ENCODE measurements at regions not wholly inside any gene's neighbourhood (a gene's known extent, or its start where the extent isn't known, plus 50 kb on each side); places are given as distances from the start of the nearest gene placed in this dataset.
A peak's percentile ranks its signal among the peaks of the same experiment; 100 is the strongest.

GRCh38 chr4:11039634-11040131, 355.1 kb upstream of the CLNK start:
- DNase-seq, result no peak

GRCh38 chr4:11038926-11039325, 354.4 kb upstream of the CLNK start:
- DNase-seq, result no peak

DNA sequence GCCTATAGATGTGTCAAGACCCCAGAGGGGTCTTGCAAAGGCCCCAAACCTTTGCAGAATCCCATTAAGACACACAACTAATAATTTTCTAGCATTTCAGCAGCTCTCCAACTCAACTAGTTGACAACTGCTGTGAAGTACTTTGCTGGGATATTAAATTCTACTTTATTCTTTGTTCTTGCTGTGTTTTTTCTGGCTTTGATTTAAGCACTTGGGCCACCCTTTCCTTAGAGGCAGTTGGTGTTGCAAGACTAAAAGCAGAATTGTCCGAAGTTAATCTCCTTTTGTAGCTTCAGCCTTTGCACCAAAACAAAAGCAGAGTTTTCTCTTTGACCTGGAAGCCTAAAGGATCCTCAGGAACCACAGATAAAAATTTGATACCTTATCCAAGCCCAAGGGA, 353.1 kb upstream of the CLNK start:
- no peak for DNase-seq

GRCh38 chr4:11028334-11028733, 343.8 kb upstream of the CLNK start:
- DNase-seq, result no peak

- DNase-seq, result no peak
These were observed 336.8 kb upstream of the CLNK start for GRCh38 chr4:11021333-11021732.

- DNase-seq, result no peak
These were observed 335.1 kb upstream of the CLNK start for GRCh38 chr4:11019451-11020240.

DNA sequence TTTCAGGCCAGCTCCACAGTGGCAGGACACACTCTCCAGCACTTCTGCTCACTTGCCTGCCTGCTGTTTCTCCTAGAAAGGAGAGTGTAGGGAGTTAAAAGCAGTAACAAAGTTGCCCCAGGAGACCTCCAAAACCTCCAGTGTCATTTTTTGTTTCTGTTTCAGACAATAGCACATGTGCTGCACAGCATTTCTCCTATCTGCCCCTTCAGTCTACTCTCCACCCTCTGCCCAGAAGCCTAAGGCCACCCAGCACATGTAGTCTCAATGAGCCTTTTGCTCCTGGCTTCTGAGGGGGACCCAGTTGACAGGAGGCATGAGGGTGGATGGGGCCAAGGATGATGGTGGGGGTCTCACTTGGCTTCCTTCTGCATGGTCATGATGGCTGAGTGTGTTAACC, 329.6 kb upstream of the CLNK start:
- no peak for DNase-seq

DNA sequence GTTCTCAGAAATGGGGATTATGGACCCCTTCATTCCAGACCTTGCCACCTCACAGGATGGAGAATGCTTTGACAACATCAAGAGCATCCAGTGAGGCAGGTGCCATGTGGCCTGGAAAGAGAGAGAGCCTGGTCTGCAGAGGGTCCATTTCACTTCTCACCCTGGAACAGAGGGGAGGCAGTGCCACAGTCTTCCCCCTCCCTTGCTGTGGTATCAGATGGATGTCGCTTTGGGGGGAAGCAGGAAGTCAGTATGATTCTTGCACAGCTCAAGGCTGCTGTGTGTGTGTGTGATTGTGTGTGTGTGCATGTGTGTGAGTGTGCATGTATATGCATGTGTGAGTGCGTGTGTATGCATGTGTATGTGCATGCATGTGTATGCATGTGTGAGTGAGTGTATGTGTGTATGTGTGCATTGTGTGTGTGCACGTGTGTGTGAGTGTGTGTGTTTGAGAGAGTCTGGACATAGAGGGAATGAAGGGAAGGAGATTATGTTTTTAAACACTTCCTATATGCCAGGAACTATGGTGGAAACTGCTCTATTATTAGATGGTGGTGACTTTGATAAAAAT, 328.6 kb upstream of the CLNK start:
- DNase-seq, result no peak

- no peak for DNase-seq
These were observed 326.7 kb upstream of the CLNK start for GRCh38 chr4:11011249-11011648.

DNA sequence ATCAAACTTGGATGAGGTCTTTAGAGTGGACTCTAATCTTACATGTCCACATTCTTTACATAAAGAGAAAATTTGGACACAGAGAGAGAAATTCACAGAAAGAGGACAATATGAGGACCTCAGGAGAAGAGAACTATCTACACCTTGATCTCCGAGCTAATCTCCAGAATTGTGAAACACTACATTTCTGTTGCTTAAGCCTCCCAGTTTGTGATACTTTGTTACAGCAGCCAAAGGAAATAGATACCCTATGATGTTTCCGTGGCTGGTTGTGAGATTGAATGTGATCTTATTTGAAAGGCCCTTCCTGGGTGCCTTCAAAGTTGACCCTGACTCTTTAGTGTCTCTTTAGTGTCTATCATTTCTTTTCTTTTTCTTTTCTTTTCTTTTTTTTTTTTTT, 326.1 kb upstream of the CLNK start:
- DNase-seq, result no peak

GRCh38 chr4:11009281-11009680, 324.7 kb upstream of the CLNK start:
- no peak for DNase-seq

- DNase-seq, result no peak
These were observed 320.7 kb upstream of the CLNK start for GRCh38 chr4:11005300-11005699.

DNA sequence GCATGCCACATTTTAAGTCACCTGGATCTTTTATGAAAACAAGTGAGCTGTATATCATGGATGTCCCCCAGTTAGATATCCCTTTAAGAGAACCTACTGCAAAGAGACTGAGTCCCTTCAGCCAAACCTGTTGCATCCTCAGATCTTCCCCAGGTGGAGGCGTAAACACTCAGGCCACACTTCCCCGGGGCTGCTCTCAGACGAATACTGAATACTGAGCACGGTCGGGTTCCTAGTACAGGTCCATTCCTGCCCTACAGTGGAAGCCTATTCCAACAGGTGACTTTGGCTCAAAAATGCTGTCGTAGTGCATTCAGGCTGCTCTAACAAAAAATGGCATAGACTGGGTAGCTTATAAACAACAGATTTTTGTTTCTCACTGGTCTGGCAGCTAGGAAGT, 320.2 kb upstream of the CLNK start:
- DNase-seq, result no peak

DNA sequence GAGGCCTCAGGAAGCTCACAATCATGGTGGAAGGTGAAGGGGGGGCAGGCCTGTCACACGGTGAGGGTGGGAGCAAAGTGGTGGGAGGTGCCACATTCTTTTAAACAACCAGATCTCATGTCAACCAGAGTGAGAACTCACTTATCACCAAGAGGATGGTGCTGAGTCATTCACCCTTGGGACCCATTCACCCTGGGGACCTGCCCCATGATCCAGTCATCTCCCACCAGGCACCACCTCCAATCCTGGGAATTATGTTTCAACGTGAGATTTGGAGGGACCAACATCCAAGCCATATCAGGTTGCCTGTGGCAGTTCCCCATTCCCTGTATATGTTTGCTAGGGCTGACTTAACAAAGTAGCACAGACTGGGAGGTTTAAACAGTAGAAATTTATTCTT, 318.4 kb upstream of the CLNK start:
- no peak for DNase-seq

- no peak for DNase-seq
These were observed 314.3 kb upstream of the CLNK start for GRCh38 chr4:10998846-10999245.

- no peak for DNase-seq
These were observed 300.2 kb upstream of the CLNK start for GRCh38 chr4:10984815-10985214.

GRCh38 chr4:10983885-10984640, 299.5 kb upstream of the CLNK start:
- no peak for DNase-seq

GRCh38 chr4:10983268-10983667, 298.7 kb upstream of the CLNK start:
- peak in 1 of 4 experiments; percentile 2 for DNase-seq

DNA sequence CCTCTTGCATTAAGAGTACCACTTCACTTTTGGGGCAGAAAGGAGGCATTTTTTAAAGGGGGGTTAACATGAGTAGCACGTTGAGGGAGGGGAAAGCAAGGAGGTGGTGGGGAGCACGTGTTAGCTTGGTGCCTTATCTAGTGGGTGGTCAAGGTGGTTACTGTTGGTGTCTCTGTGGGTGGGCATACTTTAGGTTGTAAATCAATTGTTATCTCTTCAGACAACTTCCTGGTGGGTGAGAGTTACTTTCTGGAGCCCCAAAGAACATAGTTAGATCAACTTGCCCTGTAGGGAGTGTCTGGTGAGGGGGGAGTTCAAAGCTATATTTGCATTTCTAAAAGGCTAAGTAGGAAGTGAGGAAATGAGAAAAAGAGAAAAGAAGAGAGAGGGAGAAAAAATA, 297.7 kb upstream of the CLNK start:
- no peak for DNase-seq

- DNase-seq, result no peak
These were observed 297.0 kb upstream of the CLNK start for GRCh38 chr4:10981576-10981975.

DNA sequence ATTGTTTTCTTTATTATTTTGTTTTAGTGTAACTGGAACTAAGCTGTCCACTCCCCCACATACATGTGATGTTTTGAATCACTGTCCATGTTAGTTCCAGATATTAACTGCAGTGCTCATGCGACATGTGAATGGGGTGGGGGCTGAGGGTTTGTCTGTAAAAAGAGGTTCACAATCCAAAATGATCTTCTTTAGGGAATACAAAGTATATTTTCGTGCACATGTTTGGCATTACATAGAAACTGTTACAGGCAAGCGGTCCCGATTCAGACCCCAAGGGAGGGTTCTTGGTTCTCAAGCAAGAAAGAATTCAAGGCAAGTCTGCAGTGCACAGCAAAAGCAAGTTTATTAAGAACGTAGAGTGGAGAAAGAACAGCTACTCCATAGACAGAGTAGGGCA, 296.5 kb upstream of the CLNK start:
- DNase-seq, result no peak

DNA sequence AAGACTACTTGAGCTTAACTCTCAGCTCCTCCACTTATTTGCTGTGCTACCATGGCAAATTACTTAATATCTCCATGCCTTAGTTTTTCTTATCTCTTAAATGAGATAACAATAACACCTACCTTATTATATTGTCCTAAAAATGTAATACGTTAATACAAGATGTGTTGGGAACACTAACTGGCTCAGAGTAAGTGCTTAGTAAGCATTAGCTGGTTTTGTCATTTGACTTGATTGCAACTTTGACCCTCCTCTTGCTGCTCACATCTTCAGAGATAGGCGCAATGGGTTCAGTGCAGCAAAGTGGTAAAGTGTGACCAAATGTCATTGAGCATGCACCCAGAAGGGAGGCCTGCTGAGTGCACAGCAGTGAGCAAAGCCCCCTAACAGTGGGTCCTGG, 294.5 kb upstream of the CLNK start:
- DNase-seq, result no peak

DNA sequence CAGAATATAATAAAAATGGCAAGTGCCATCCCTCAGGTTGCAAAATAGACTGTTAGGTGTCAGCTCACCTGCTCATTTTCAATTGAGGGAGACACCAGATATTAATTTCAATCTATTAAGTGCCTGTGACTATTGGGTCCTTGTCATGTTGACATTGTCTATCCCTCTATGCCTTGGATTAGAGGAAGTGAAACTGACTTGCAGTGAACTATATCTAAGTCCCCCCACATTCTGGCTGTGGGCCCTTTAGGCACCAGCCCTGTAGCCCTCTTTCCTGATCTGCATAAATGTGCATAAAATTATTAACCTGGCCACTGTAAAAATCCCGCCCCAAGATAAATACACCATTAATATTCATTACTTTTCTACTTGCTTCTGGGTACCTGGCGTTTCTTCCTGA, 293.0 kb upstream of the CLNK start:
- DNase-seq, result no peak

GRCh38 chr4:10974371-10974770, 289.8 kb upstream of the CLNK start:
- DNase-seq, result no peak
